ENCODE measurements at regions not wholly inside any gene's neighbourhood (a gene's known extent, or its start where the extent isn't known, plus 50 kb on each side); places are given as distances from the start of the nearest gene placed in this dataset.

GRCh38 chr1:219732814-219733491 is 120.0 kb upstream of the ZC3H11B start:
- no peaks in the 10 kb centered on the region for H3K36me3 ChIP-seq
- intact Hi-C loops (cut with DNase I): no loop called here
- ATAC-seq (no peak), DNase-seq (no peak)
- no peaks in the 10 kb centered on the region for H3K27me3 ChIP-seq
- no peak for TF ChIP-seq CTCF (IDR thresholded peaks at IDR 0.05)
- H3K9me3 ChIP-seq: no peaks in the 10 kb centered on the region
- H3K4me3 ChIP-seq: no peak overlapping the region
- H3K4me1 ChIP-seq: no peaks in the 10 kb centered on the region
- no peak overlapping the region for H3K27ac ChIP-seq

GRCh38 chr1:219731771-219732170 is 118.9 kb upstream of the ZC3H11B start:
- DNase-seq (no peak), ATAC-seq (no peak)
- intact Hi-C loops (cut with DNase I): no loop called here
- no peak for TF ChIP-seq CTCF (IDR thresholded peaks at IDR 0.05)
- H3K27ac ChIP-seq: no peak overlapping the region
- peaks cover 5% of the 10 kb centered on the region for H3K9me3 ChIP-seq
- H3K36me3 ChIP-seq: no peaks in the 10 kb centered on the region
- no peaks in the 10 kb centered on the region for H3K4me1 ChIP-seq
- no peaks in the 10 kb centered on the region for H3K27me3 ChIP-seq
- H3K4me3 ChIP-seq: no peak overlapping the region

GRCh38 chr1:219726480-219727272 is 113.8 kb upstream of the ZC3H11B start:
- Histone ChIP-seq H3K9me3 (peaks cover 22% of the 10 kb centered on the region), H3K27ac (no peak overlapping the region), H3K27me3 (no peaks in the 10 kb centered on the region), H3K36me3 (no peaks in the 10 kb centered on the region), H3K4me1 (no peaks in the 10 kb centered on the region), H3K4me3 (no peak overlapping the region)
- intact Hi-C loops (cut with DNase I): no loop called here
- DNase-seq: no peak
- ATAC-seq: no peak
- no peak for TF ChIP-seq CTCF (IDR thresholded peaks at IDR 0.05)

GRCh38 chr1:219724440-219724839 is 111.5 kb upstream of the ZC3H11B start:
- no peak overlapping the region for H3K4me3 ChIP-seq
- intact Hi-C loops (cut with DNase I): no loop called here
- ATAC-seq: no peak

GRCh38 chr1:219717536-219717935 is 104.6 kb upstream of the ZC3H11B start:
- Histone ChIP-seq H3K36me3 (no peaks in the 10 kb centered on the region), H3K4me3 (no peak overlapping the region), H3K9me3 (no peaks in the 10 kb centered on the region), H3K27ac (no peak overlapping the region), H3K4me1 (no peaks in the 10 kb centered on the region), H3K27me3 (no peaks in the 10 kb centered on the region)
- ATAC-seq (no peak), DNase-seq (no peak)
- intact Hi-C loops (cut with DNase I): no loop called here
- no peak for TF ChIP-seq CTCF (IDR thresholded peaks at IDR 0.05)

More at GRCh38 chr1:219724440-219724839, 111.5 kb upstream of the ZC3H11B start:
- no peaks in the 10 kb centered on the region for H3K36me3 ChIP-seq
- H3K27me3 ChIP-seq: no peaks in the 10 kb centered on the region
- no peak for TF ChIP-seq CTCF (IDR thresholded peaks at IDR 0.05)
- H3K4me1 ChIP-seq: no peaks in the 10 kb centered on the region
- no peak for DNase-seq
- no peak overlapping the region for H3K27ac ChIP-seq
- peaks cover 22% of the 10 kb centered on the region for H3K9me3 ChIP-seq

All from upper lobe of right lung (tissue), 1 donor.